HepG2 (cell line): ENCODE measurements at regions not wholly inside any gene's neighbourhood (a gene's known extent, or its start where the extent isn't known, plus 50 kb on each side); places are given as distances from the start of the nearest gene placed in this dataset.

ENCODE experiments used
- ATAC-seq: fragments of 200-7000 bp; cut with Tn5 transposase; 3 replicates; pipeline ENCODE4 v1.9.1; 2020; ENCODE audit warnings: mild to moderate bottlenecking, moderate library complexity
- BruUV-seq: library from RNA; stranded (reverse); fragments of 400-500 nt; replicated peaks from 2 replicates; lab custom pipeline; 2021; lab: Mats Ljungman, UMichigan
- CTCF ChIA-PET: fragments of 300-600 bp; formaldehyde crosslinking; extraction: SDS; loops from one replicate; lab custom pipeline; 2021; ENCODE audit warnings: low total read pairs, inconsistent platforms, low intra/inter-chr PET ratio; lab: Yijun Ruan, JAX
- POLR2A ChIA-PET: fragments of 350-600 bp; sonication (Branson Sonifier 250); formaldehyde crosslinking; loops from one replicate; lab custom pipeline; 2020; ENCODE audit warnings: antibody characterized with exemption, inconsistent platforms; lab: Yijun Ruan, JAX
- DNase-seq: peaks from one replicate; pipeline ENCODE4 v3.0.0-alpha.2; 2015; ENCODE audit warnings: low spot score
- FAIRE-seq: peaks from 3 replicates; lab custom pipeline; 2011; peaks lifted over from hg19 to GRCh38; lab: Jason Lieb, UNC
- H2AFZ ChIP-seq: one replicate; pipeline ENCODE4 v1.6.1; 2011; ENCODE audit warnings: low read length, inconsistent platforms
- H3K27ac ChIP-seq: fragments of 300-600 bp; 3 replicates; pipeline ENCODE4 v1.8.0; 2011; ENCODE audit warnings: mixed run types, mild to moderate bottlenecking, mixed read lengths, low read length, inconsistent platforms; ENCODE audit not compliant: insufficient read depth; ENCODE audit errors: extremely low read length
- H3K27me3 ChIP-seq, 2 experiments: fragments of 200-600 bp in 1 of 2; 2 replicates in 1 of 2; 3 replicates in 1 of 2; pipeline versions ENCODE4 v1.6.0 to v1.8.0; 2011; ENCODE audit warnings: low read length in 2 of 2, mild to moderate bottlenecking in 2 of 2, moderate library complexity in 2 of 2, inconsistent platforms in 1 of 2; ENCODE audit not compliant: insufficient read depth in 2 of 2, control insufficient read depth in 1 of 2
- H3K36me3 ChIP-seq, 2 experiments: fragments of 200-600 bp in 1 of 2; replicated peaks in 1 of 2; 2 replicates in 1 of 2; 3 replicates in 1 of 2; pipeline versions ENCODE4 v1.5.1 to v1.8.0; 2011; ENCODE audit warnings: low read length in 2 of 2, inconsistent platforms in 1 of 2; ENCODE audit not compliant: insufficient read depth in 2 of 2, control insufficient read depth in 1 of 2
- H3K4me1 ChIP-seq: 2 replicates; pipeline ENCODE4 v1.5.1; 2012; ENCODE audit warnings: low read length, inconsistent platforms; ENCODE audit not compliant: insufficient read depth
- H3K4me2 ChIP-seq: 2 replicates; pipeline ENCODE4 v1.6.0; 2011; ENCODE audit warnings: low read depth, low read length, inconsistent platforms
- H3K4me3 ChIP-seq, 3 experiments: fragments of 200-600 bp in 1 of 3; sonication (generic), shearing (Covaris generic) in 1 of 3; replicated peaks in 1 of 3; 2 replicates each; pipeline ENCODE4 v1.5.1; 2011 to 2016; ENCODE audit warnings: low read length in 3 of 3, inconsistent platforms in 2 of 3, low read depth in 2 of 3, mild to moderate bottlenecking in 2 of 3, control low read depth in 1 of 3, mixed read lengths in 1 of 3; ENCODE audit not compliant: insufficient read depth in 1 of 3
- H3K79me2 ChIP-seq: one replicate; pipeline ENCODE4 v1.6.1; 2011; ENCODE audit warnings: low read length, inconsistent platforms; ENCODE audit not compliant: insufficient read depth
- H3K9ac ChIP-seq: 2 replicates; pipeline ENCODE4 v1.6.0; 2011; ENCODE audit warnings: mild to moderate bottlenecking, low read depth, low read length, inconsistent platforms; ENCODE audit not compliant: insufficient read depth
- H3K9me3 ChIP-seq: 2 replicates; pipeline ENCODE4 v1.5.1; 2012; ENCODE audit warnings: mild to moderate bottlenecking, low read length
- H4K20me1 ChIP-seq: 2 replicates; pipeline ENCODE4 v1.6.0; 2011; ENCODE audit warnings: inconsistent platforms, mild to moderate bottlenecking, low read length, moderate library complexity; ENCODE audit not compliant: insufficient read depth
- BATF2 ChIP-seq: sonication (generic); formaldehyde crosslinking; IDR thresholded peaks from 2 replicates; pipeline ENCODE4 v1.8.0; 2022; ENCODE audit warnings: mild to moderate bottlenecking, missing genetic modification reagents, moderate library complexity
- MEF2D ChIP-seq: sonication (generic); formaldehyde crosslinking; IDR thresholded peaks from 2 replicates; pipeline ENCODE4 v1.5.1; 2020; ENCODE audit warnings: mild to moderate bottlenecking, missing genetic modification reagents
- MIER3 ChIP-seq: IDR thresholded peaks from 2 replicates; pipeline ENCODE4 v1.6.1; 2016; ENCODE audit warnings: missing compliant biosample characterization, borderline replicate concordance
- PRDM10 ChIP-seq: sonication (generic); formaldehyde crosslinking; IDR thresholded peaks from 2 replicates; pipeline ENCODE4 v1.4.0; 2020; ENCODE audit warnings: low read depth, missing genetic modification reagents
- SRSF9 ChIP-seq: fragments of 200-400 bp; formaldehyde crosslinking; IDR thresholded peaks from 2 replicates; pipeline ENCODE4 v1.6.1; 2018; ENCODE audit warnings: borderline replicate concordance, mild to moderate bottlenecking, low read depth, low read length; ENCODE audit not compliant: insufficient read depth, poor library complexity, severe bottlenecking
- ZBTB3 ChIP-seq: sonication (generic); formaldehyde crosslinking; IDR thresholded peaks from 2 replicates; pipeline ENCODE4 v1.4.0; 2020; ENCODE audit warnings: low read depth, mild to moderate bottlenecking, moderate library complexity, missing genetic modification reagents, borderline replicate concordance
- ZNF121 ChIP-seq: sonication (generic); formaldehyde crosslinking; IDR thresholded peaks from 2 replicates; pipeline ENCODE4 v1.5.0; 2020; ENCODE audit warnings: mild to moderate bottlenecking, missing genetic modification reagents
- ZNF18 ChIP-seq: sonication (generic); formaldehyde crosslinking; IDR thresholded peaks from 2 replicates; pipeline ENCODE4 v1.8.0; 2022; ENCODE audit warnings: mild to moderate bottlenecking, missing genetic modification reagents; ENCODE audit not compliant: insufficient replicate concordance
- ZNF615 ChIP-seq: sonication (generic); formaldehyde crosslinking; IDR thresholded peaks from 2 replicates; pipeline ENCODE4 v1.5.0; 2020; ENCODE audit warnings: mild to moderate bottlenecking, missing genetic modification reagents, borderline replicate concordance
- ZNF644 ChIP-seq: IDR thresholded peaks from 2 replicates; pipeline ENCODE4 v1.6.1; 2016; ENCODE audit warnings: low read depth
- WGBS: methylation state at CpG from one replicate; pipeline ENCODE4 v1.1.6; 2017; ENCODE audit warnings: low lambda C conversion rate; 5-methylcytosine and 5-hydroxymethylcytosine counted together
- in situ Hi-C: cut with HindIII; loops from 2 replicates; pipeline ENCODE4 v1.10.0; 2017; ENCODE audit warnings: low pct_unique_long_range_greater_than_20kb; ENCODE audit not compliant: extremely low pct_ligation_motif_present
- intact Hi-C: fragments of 100-400 bp; cut with micrococcal nuclease; formaldehyde crosslinking; loops from one replicate; pipeline ENCODE4 v1.10.0; 2022; ENCODE audit not compliant: unreplicated experiment
- TF ChIP-seq, protein P1 (sequence below): sonication (generic); formaldehyde crosslinking; IDR thresholded peaks from 2 replicates; pipeline ENCODE4 v1.9.0; 2021; ENCODE audit warnings: missing genetic modification reagents, mild to moderate bottlenecking, borderline replicate concordance

DNA sequence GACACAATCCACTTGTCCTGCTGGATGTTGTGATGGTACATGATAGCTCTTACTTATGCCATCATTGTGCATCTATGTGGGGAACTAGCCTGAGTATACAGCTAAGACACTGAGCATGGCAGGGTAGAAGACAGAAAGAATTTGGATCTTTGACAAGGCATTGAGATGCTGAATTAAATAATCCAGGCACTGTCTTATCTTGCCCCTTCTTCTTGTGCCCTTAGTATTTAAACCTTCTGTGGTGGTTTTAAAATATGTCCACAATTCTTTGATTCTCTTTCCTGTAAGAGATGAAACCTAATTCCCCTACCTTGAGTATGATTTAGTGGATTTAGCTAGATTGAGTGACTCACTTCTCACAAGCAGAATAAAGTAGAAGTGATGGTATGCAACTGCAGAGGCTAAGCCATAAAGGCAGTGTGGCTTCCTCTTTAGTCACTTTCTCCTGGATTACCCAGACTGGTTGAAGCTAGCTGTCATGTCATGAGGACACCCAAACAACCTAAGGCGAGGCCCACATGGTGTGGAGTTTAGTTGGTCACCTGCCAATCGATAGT, 174.0 kb upstream of the NREP start:
- TF ChIP-seq, protein P1, sequence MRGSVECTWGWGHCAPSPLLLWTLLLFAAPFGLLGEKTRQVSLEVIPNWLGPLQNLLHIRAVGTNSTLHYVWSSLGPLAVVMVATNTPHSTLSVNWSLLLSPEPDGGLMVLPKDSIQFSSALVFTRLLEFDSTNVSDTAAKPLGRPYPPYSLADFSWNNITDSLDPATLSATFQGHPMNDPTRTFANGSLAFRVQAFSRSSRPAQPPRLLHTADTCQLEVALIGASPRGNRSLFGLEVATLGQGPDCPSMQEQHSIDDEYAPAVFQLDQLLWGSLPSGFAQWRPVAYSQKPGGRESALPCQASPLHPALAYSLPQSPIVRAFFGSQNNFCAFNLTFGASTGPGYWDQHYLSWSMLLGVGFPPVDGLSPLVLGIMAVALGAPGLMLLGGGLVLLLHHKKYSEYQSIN (CRISPR knock-in tag): no peak
- TF ChIP-seq MIER3 (CRISPR knock-in tag): no peak
- TF ChIP-seq MEF2D (CRISPR knock-in tag): no peak
- Histone ChIP-seq H3K36me3 (no peaks in the 10 kb centered on the region), H3K9me3 (no peaks in the 10 kb centered on the region), H3K27ac (no peak overlapping the region), H3K4me3 (no peak overlapping the region), H3K4me2 (no peak overlapping the region), H3K9ac (no peak overlapping the region), H3K4me1 (no peaks in the 10 kb centered on the region), H2AFZ (no peak overlapping the region), H4K20me1 (no peaks in the 10 kb centered on the region), H3K79me2 (no peaks in the 10 kb centered on the region), H3K27me3 (no peaks in the 10 kb centered on the region)
- 25% methylated on average over 2 of the region's 2 CpGs for WGBS
- intact Hi-C loops: no loop called here
- ATAC-seq (no peak), DNase-seq (no peak), FAIRE-seq (no peak)
- no TSS peak for BruUV-seq
- in situ Hi-C loops: no loop called here
- POLR2A ChIA-PET: no interaction called here
- CTCF ChIA-PET: no interaction called here

DNA sequence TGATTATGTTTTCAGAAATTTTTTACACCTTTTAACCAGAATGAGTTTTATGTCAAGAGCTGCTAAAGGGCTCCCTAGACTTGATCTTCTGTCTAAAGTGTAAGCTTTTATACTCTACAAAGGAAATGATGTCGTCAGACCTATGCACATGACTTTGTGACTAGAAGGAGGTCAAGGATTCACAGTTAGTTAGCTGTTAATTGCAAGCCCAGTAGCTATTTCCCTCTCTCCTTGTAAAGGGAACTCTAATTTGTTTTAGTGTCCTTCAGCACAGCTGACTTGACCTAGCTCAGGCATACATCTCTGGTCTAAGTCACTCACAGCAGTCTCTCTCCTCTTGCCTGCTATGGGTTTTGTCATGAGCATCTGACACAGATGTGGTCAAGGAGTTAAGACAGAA, 173.5 kb upstream of the NREP start:
- BruUV-seq: no TSS peak
- Histone ChIP-seq H3K9ac (no peak overlapping the region), H3K79me2 (no peaks in the 10 kb centered on the region), H3K27me3 (no peaks in the 10 kb centered on the region), H3K9me3 (no peaks in the 10 kb centered on the region), H2AFZ (no peak overlapping the region), H3K36me3 (no peaks in the 10 kb centered on the region), H3K4me3 (no peak overlapping the region), H3K4me2 (no peak overlapping the region), H4K20me1 (no peaks in the 10 kb centered on the region), H3K27ac (no peak overlapping the region), H3K4me1 (no peaks in the 10 kb centered on the region)
- ChIA-PET CTCF (no interaction called here), POLR2A (no interaction called here)
- DNase-seq (no peak), ATAC-seq (no peak), FAIRE-seq (no peak)
- in situ Hi-C loops: no loop called here
- 0% methylated on average over 1 of the region's 1 CpG for WGBS
- TF ChIP-seq SRSF9 (no peak), ZNF644 (CRISPR knock-in tag) (no peak), ZNF121 (CRISPR knock-in tag) (no peak), ZNF18 (CRISPR knock-in tag) (no peak), BATF2 (no peak), ZBTB3 (no peak), PRDM10 (CRISPR knock-in tag) (no peak), ZNF615 (CRISPR knock-in tag) (no peak)
- intact Hi-C loops: no loop called here
